OCI-LY1 (cell line): ENCODE measurements at regions not wholly inside any gene's neighbourhood (a gene's known extent, or its start where the extent isn't known, plus 50 kb on each side); places are given as distances from the start of the nearest gene placed in this dataset.

Source experiments
- H2AFZ ChIP-seq: fragments of 200-600 bp; sonication (generic), shearing (Covaris generic); 2 replicates; pipeline ENCODE4 v1.6.0; 2014; ENCODE audit warnings: antibody characterized with exemption, mild to moderate bottlenecking, low read length
- H3F3A ChIP-seq: fragments of 200-600 bp; sonication (generic), shearing (Covaris generic); 2 replicates; pipeline ENCODE4 v1.6.0; 2014; ENCODE audit warnings: mild to moderate bottlenecking, antibody characterized with exemption, low read length, moderate library complexity; ENCODE audit not compliant: insufficient read depth
- H3K27ac ChIP-seq: fragments of 200-600 bp; sonication (generic); 2 replicates; pipeline ENCODE4 v1.5.1; 2014; ENCODE audit warnings: low read length, mixed run types, mild to moderate bottlenecking, low read depth; ENCODE audit not compliant: poor library complexity, severe bottlenecking
- H3K27me3 ChIP-seq: fragments of 200-600 bp; sonication (generic); 2 replicates; pipeline ENCODE4 v1.6.0; 2014; ENCODE audit warnings: antibody characterized with exemption, mild to moderate bottlenecking, low read length, moderate library complexity; ENCODE audit not compliant: insufficient read depth
- H3K36me3 ChIP-seq: fragments of 200-600 bp; sonication (generic); 2 replicates; pipeline ENCODE4 v1.6.1; 2014; ENCODE audit warnings: mild to moderate bottlenecking, antibody characterized with exemption, low read length, moderate library complexity, mixed read lengths; ENCODE audit not compliant: insufficient read depth
- H3K4me1 ChIP-seq: fragments of 200-600 bp; sonication (generic); 2 replicates; pipeline ENCODE4 v1.5.1; 2014; ENCODE audit warnings: mild to moderate bottlenecking, low read length, moderate library complexity; ENCODE audit not compliant: insufficient read depth, severe bottlenecking
- H3K4me2 ChIP-seq: fragments of 200-600 bp; sonication (generic), shearing (Covaris generic); 2 replicates; pipeline ENCODE4 v1.6.1; 2014; ENCODE audit warnings: low read length
- H3K4me3 ChIP-seq: fragments of 200-600 bp; sonication (generic); 2 replicates; pipeline ENCODE4 v1.5.1; 2014; ENCODE audit warnings: low read length, low read depth, mild to moderate bottlenecking, mixed read lengths; ENCODE audit not compliant: poor library complexity, severe bottlenecking
- H3K79me2 ChIP-seq: fragments of 200-600 bp; shearing (Covaris generic); 2 replicates; pipeline ENCODE4 v1.6.1; 2016; ENCODE audit warnings: mixed run types, low read length, mixed read lengths; ENCODE audit not compliant: insufficient read depth
- H3K9ac ChIP-seq: fragments of 200-600 bp; sonication (generic), shearing (Covaris generic); 2 replicates; pipeline ENCODE4 v1.6.1; 2014; ENCODE audit warnings: mild to moderate bottlenecking, low read length, mixed read lengths
- H3K9me2 ChIP-seq: fragments of 200-600 bp; sonication (generic), shearing (Covaris generic); 2 replicates; pipeline ENCODE4 v1.6.1; 2014; ENCODE audit warnings: low read depth, mild to moderate bottlenecking, low read length, mixed read lengths
- H3K9me3 ChIP-seq: fragments of 200-600 bp; shearing (Covaris generic); 2 replicates; pipeline ENCODE4 v1.6.1; 2014; ENCODE audit warnings: low read length, mixed read lengths
- H4K20me1 ChIP-seq: fragments of 200-600 bp; sonication (generic), shearing (Covaris generic); 2 replicates; pipeline ENCODE4 v1.6.0; 2016; ENCODE audit warnings: mild to moderate bottlenecking, low read length; ENCODE audit not compliant: insufficient read depth
- EZH2 ChIP-seq: fragments of 200-600 bp; sonication (generic), shearing (Covaris generic); IDR thresholded peaks from 2 replicates; pipeline ENCODE4 v1.8.0; 2017; ENCODE audit warnings: borderline replicate concordance, mixed run types, mild to moderate bottlenecking, antibody characterized with exemption, low read length, moderate library complexity, mixed read lengths
- TF ChIP-seq, protein P1 (sequence below): fragments of 200-600 bp; sonication (generic), shearing (Covaris generic); IDR thresholded peaks from 2 replicates; pipeline ENCODE4 v1.5.1; 2017; ENCODE audit warnings: mild to moderate bottlenecking, antibody characterized with exemption, low read length, moderate library complexity, mixed read lengths

DNA sequence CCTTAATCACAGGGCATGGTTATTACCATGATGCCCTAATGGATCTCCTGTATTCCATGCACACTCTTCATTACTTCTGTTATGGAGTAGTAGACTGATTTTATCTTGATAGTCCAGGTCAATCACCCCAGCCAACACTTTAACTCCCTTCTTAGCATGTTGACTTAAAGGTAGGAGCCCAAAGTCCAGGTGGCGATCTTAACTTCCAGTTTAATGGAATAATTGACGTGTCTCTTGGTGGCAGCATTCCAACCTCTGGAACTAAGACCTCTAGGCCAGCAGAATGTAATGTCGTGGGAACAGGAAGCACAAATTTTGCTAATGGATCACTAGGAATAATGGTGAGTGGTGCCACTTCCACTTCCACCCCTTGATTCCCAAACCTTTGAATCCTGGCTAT, 687.2 kb upstream of the SGO1 start:
- Histone ChIP-seq H3K27ac (no peak overlapping the region), H4K20me1 (no peaks in the 10 kb centered on the region), H2AFZ (no peak overlapping the region), H3K79me2 (no peaks in the 10 kb centered on the region), H3K4me1 (no peaks in the 10 kb centered on the region), H3F3A (no peaks in the 10 kb centered on the region), H3K27me3 (no peaks in the 10 kb centered on the region), H3K36me3 (no peaks in the 10 kb centered on the region), H3K9me2 (no peaks in the 10 kb centered on the region), H3K4me3 (no peak overlapping the region), H3K9ac (no peak overlapping the region), H3K4me2 (no peak overlapping the region), H3K9me3 (no peaks in the 10 kb centered on the region)
- TF ChIP-seq, protein P1, sequence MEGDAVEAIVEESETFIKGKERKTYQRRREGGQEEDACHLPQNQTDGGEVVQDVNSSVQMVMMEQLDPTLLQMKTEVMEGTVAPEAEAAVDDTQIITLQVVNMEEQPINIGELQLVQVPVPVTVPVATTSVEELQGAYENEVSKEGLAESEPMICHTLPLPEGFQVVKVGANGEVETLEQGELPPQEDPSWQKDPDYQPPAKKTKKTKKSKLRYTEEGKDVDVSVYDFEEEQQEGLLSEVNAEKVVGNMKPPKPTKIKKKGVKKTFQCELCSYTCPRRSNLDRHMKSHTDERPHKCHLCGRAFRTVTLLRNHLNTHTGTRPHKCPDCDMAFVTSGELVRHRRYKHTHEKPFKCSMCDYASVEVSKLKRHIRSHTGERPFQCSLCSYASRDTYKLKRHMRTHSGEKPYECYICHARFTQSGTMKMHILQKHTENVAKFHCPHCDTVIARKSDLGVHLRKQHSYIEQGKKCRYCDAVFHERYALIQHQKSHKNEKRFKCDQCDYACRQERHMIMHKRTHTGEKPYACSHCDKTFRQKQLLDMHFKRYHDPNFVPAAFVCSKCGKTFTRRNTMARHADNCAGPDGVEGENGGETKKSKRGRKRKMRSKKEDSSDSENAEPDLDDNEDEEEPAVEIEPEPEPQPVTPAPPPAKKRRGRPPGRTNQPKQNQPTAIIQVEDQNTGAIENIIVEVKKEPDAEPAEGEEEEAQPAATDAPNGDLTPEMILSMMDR = no peak
- no peak for TF ChIP-seq EZH2

GRCh38 chr3:20870106-20870899, 684.3 kb upstream of the SGO1 start:
- Histone ChIP-seq H2AFZ (no peak overlapping the region), H3K9ac (no peak overlapping the region)
- TF ChIP-seq, protein P1 = no peak
- no peak for TF ChIP-seq EZH2

GRCh38 chr3:20865803-20866202, 679.8 kb upstream of the SGO1 start:
- Histone ChIP-seq H3K27ac (no peak overlapping the region), H4K20me1 (no peaks in the 10 kb centered on the region), H3K4me3 (no peak overlapping the region), H3K79me2 (no peaks in the 10 kb centered on the region), H3K9me3 (no peaks in the 10 kb centered on the region), H3K27me3 (no peaks in the 10 kb centered on the region), H3K9me2 (no peaks in the 10 kb centered on the region), H3K4me1 (no peaks in the 10 kb centered on the region), H3K36me3 (no peaks in the 10 kb centered on the region), H3K9ac (no peak overlapping the region), H3F3A (no peaks in the 10 kb centered on the region), H3K4me2 (no peak overlapping the region), H2AFZ (no peak overlapping the region)
- TF ChIP-seq, protein P1 = no peak
- no peak for TF ChIP-seq EZH2

More at GRCh38 chr3:20870106-20870899, 684.3 kb upstream of the SGO1 start:
- Histone ChIP-seq H3K27me3 (no peaks in the 10 kb centered on the region), H3K4me3 (no peak overlapping the region), H3K79me2 (no peaks in the 10 kb centered on the region), H3K9me2 (no peaks in the 10 kb centered on the region), H4K20me1 (no peaks in the 10 kb centered on the region), H3K27ac (no peak overlapping the region), H3K36me3 (no peaks in the 10 kb centered on the region), H3K4me1 (no peaks in the 10 kb centered on the region), H3K9me3 (no peaks in the 10 kb centered on the region), H3F3A (no peaks in the 10 kb centered on the region), H3K4me2 (no peak overlapping the region)
